T-cell (primary cell): ENCODE measurements at regions not wholly inside any gene's neighbourhood (a gene's known extent, or its start where the extent isn't known, plus 50 kb on each side); places are given as distances from the start of the nearest gene placed in this dataset.

Source experiments
- ATAC-seq, 4 experiments: fragments of 200-7000 bp in 3 of 4; fragments of 150-1000 bp in 1 of 4; cut with Tn5 transposase; replicated peaks in 1 of 4; 1 replicate in 3 of 4; 2 replicates in 1 of 4; pipeline ENCODE4 v1.10.0; 2021; ENCODE audit warnings: moderate library complexity in 3 of 4, mild to moderate bottlenecking in 2 of 4, moderate number of reproducible peaks in 1 of 4
- CTCF ChIA-PET, 2 donors: fragments of 300-600 bp; sonication (Branson Sonifier 250); formaldehyde crosslinking; loops; one replicate each; lab custom pipeline; 2022; ENCODE audit warnings: antibody characterized with exemption in 2 of 2; lab: Charles Lee
- POLR2A ChIA-PET, 2 donors: fragments of 300-600 bp; sonication (Branson Sonifier 250); formaldehyde crosslinking; loops; one replicate each; lab custom pipeline; 2022; ENCODE audit warnings: antibody characterized with exemption in 2 of 2; lab: Charles Lee
- DNase-seq, 35 experiments: peaks; one replicate each; pipeline versions ENCODE4 v3.0.0 to v3.0.0-alpha.2; 2013 to 2023
- H3K27ac ChIP-seq: one replicate; pipeline ENCODE4 v1.5.1; 2013; ENCODE audit warnings: low read length
- H3K27me3 ChIP-seq, 2 experiments: replicated peaks in 1 of 2; 1 replicate in 1 of 2; 2 replicates in 1 of 2; pipeline versions ENCODE4 v1.6.1 to v1.7.0; 2013; ENCODE audit warnings: low read length in 1 of 2, mixed read lengths in 1 of 2; ENCODE audit not compliant: control insufficient read depth in 2 of 2, insufficient read depth in 2 of 2; ENCODE audit errors: extremely low read depth in 1 of 2
- H3K36me3 ChIP-seq, 2 donors: 1 replicate in 1 of 2; 2 replicates in 1 of 2; pipeline versions ENCODE4 v1.6.1 to v1.7.0; 2013; ENCODE audit warnings: low read length in 1 of 2; ENCODE audit not compliant: control insufficient read depth in 2 of 2, insufficient read depth in 1 of 2; ENCODE audit errors: extremely low read depth in 1 of 2
- H3K4me1 ChIP-seq, 2 experiments: 1 replicate in 1 of 2; 2 replicates in 1 of 2; pipeline versions ENCODE4 v1.6.1 to v1.7.0; 2013; ENCODE audit warnings: low read length in 2 of 2, mixed read lengths in 1 of 2; ENCODE audit not compliant: insufficient read depth in 2 of 2, control insufficient read depth in 1 of 2; ENCODE audit errors: extremely low read depth in 1 of 2
- H3K4me3 ChIP-seq, 2 donors: 1 replicate in 1 of 2; 2 replicates in 1 of 2; pipeline versions ENCODE4 v1.5.1 to v1.7.0; 2013; ENCODE audit warnings: mild to moderate bottlenecking in 2 of 2, low read length in 1 of 2, moderate library complexity in 1 of 2; ENCODE audit not compliant: control insufficient read depth in 1 of 2; ENCODE audit errors: extremely low read depth in 1 of 2
- H3K9me3 ChIP-seq: 2 replicates; pipeline ENCODE4 v1.7.0; 2013
- H3K27ac Mint-ChIP-seq, 2 donors: one replicate each; pipeline ENCODE4 v1.8.0; 2020 to 2021; ENCODE audit warnings: mild to moderate bottlenecking in 2 of 2, mixed read lengths in 2 of 2
- H3K27me3 Mint-ChIP-seq, 2 donors: one replicate each; pipeline ENCODE4 v1.8.0; 2021 to 2022; ENCODE audit warnings: mixed read lengths in 2 of 2
- H3K36me3 Mint-ChIP-seq: one replicate; pipeline ENCODE4 v1.8.0; 2021; ENCODE audit warnings: mixed read lengths
- H3K4me1 Mint-ChIP-seq, 3 donors: one replicate each; pipeline ENCODE4 v1.8.0; 2020 to 2022; ENCODE audit warnings: mixed read lengths in 3 of 3, mild to moderate bottlenecking in 1 of 3
- H3K4me3 Mint-ChIP-seq, 3 donors: one replicate each; pipeline ENCODE4 v1.8.0; 2020 to 2022; ENCODE audit warnings: mild to moderate bottlenecking in 3 of 3, mixed read lengths in 3 of 3, moderate library complexity in 3 of 3
- H3K9me3 Mint-ChIP-seq, 3 donors: one replicate each; pipeline ENCODE4 v1.8.0; 2020 to 2022; ENCODE audit warnings: mixed read lengths in 3 of 3
- whole genome bisulfite sequencing: methylation state at CpG from one replicate; pipeline ENCODE4 v1.1.5; 2013; ENCODE audit warnings: missing lambda C conversion rate; ENCODE audit not compliant: insufficient coverage; 5-methylcytosine and 5-hydroxymethylcytosine counted together

DNA sequence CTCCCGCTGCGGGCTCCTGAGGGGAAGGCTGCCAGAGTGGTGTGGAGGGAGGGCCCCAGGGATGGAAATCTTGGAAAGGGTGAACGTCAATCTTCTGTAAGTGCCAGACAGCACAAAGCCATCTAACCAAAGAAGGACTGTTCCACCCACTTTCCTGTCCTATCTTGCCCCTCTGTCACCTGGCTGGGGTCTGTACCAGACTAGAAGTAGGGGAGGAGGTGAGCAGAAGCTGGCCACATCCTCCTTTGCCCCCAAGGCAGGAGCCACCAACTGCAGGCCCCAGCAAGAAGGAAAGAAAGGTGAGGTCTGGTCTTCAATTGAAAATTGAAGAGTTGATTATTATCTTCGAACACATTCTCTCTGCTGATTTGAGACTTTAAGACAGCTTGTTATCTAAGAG lies 214.4 kb upstream of the LEF1 start:
- Histone ChIP-seq H3K4me3 (no peak overlapping the region), H3K27me3 (peaks cover 0 to 3% of the 10 kb centered on the region in 2 experiments), H3K9me3 (no peaks in the 10 kb centered on the region), H3K27ac (no peak overlapping the region), H3K36me3 (no peaks in the 10 kb centered on the region), H3K4me1 (no peaks in the 10 kb centered on the region)
- 93% methylated on average over 3 of the region's 4 CpGs for WGBS
- H3K36me3 Mint-ChIP-seq, result no peaks in the 10 kb centered on the region
- no peak for ATAC-seq
- H3K27ac Mint-ChIP-seq, result no peak overlapping the region
- H3K4me1 Mint-ChIP-seq, result peaks cover 2 to 15% (median 6%) of the 10 kb centered on the region in 3 donors
- H3K4me3 Mint-ChIP-seq, result no peak overlapping the region
- POLR2A ChIA-PET, result no interaction called here
- H3K27me3 Mint-ChIP-seq, result peaks cover 0 to 3% of the 10 kb centered on the region in 2 donors
- CTCF ChIA-PET, result interaction anchor here in 1 of 2 donors (1.0 kb wide), 1 partner anchor 13 kb away, joined by 3 read pairs; no protein-coding TSS in a partner anchor
- no peak for DNase-seq
- H3K9me3 Mint-ChIP-seq, result no peaks in the 10 kb centered on the region

DNA sequence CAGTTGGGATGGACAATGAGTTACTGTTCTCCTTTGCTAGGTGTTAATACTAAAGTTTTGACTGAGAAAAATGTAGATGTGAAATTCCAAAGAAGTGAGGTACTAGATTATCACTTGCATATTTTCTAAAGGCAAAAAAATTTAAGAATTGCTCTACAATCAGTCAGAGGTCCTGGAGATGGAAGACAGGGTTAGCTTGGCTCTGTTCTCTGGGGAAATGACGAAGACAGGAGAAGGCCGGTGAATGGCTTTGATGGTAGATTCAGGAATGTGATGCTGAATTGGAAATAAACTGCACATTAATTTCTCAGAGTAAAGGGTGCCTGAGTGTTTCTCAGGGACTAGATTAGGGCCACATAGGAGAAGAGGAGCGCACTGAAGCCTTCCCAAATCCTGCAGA lies 214.0 kb upstream of the LEF1 start:
- no peaks in the 10 kb centered on the region for H3K36me3 Mint-ChIP-seq
- Histone ChIP-seq H3K36me3 (no peaks in the 10 kb centered on the region), H3K4me3 (no peak overlapping the region), H3K27ac (no peak overlapping the region), H3K4me1 (no peaks in the 10 kb centered on the region), H3K27me3 (peaks cover 0 to 3% of the 10 kb centered on the region in 2 experiments), H3K9me3 (no peaks in the 10 kb centered on the region)
- peaks cover 0 to 3% of the 10 kb centered on the region in 2 donors for H3K27me3 Mint-ChIP-seq
- WGBS, result 100% methylated on average over 3 of the region's 3 CpGs
- ATAC-seq (no peak), DNase-seq (no peak)
- ChIA-PET CTCF (interaction anchor here in 1 of 2 donors (0.6 kb wide), 1 partner anchor 14 kb away, joined by 3 read pairs; no protein-coding TSS in a partner anchor), POLR2A (interaction anchor here in 1 of 2 donors (0.6 kb wide), 1 partner anchor 185 kb away, joined by 3 read pairs; no protein-coding TSS in a partner anchor)
- no peak overlapping the region for H3K27ac Mint-ChIP-seq
- H3K4me1 Mint-ChIP-seq, result peaks cover 2 to 15% (median 6%) of the 10 kb centered on the region in 3 donors
- H3K9me3 Mint-ChIP-seq, result no peaks in the 10 kb centered on the region
- H3K4me3 Mint-ChIP-seq, result no peak overlapping the region

DNA sequence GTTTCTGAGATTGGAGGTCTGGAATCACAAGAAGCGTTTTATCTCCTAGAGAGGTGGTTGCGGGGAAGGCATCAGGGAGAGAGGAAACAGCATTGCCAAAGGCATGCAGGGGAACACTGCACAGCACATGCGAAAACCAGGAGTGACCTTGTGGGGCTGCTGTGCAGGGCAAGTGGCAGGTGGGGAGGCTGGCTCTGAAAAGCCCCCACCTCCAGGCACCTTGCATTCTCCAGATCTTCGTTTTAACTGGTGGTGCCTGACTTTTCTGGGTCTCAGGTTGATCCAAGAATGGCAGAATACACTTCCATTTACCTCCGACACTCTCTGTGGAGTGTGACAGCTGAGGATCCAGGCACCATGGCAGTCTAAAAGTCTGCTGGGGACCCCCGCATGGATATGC lies 209.4 kb upstream of the LEF1 start:
- Mint-ChIP-seq H3K27me3 (no peaks in the 10 kb centered on the region), H3K4me3 (no peak overlapping the region), H3K9me3 (no peaks in the 10 kb centered on the region), H3K27ac (no peak overlapping the region), H3K4me1 (peaks cover 6 to 32% (median 6%) of the 10 kb centered on the region in 3 donors), H3K36me3 (no peaks in the 10 kb centered on the region)
- ChIA-PET CTCF (no interaction called here), POLR2A (no interaction called here)
- Histone ChIP-seq H3K9me3 (no peaks in the 10 kb centered on the region), H3K27ac (no peak overlapping the region), H3K4me1 (peaks cover 3% of the 10 kb centered on the region in 2 experiments), H3K4me3 (no peak overlapping the region), H3K27me3 (peaks cover 0 to 3% of the 10 kb centered on the region in 2 experiments), H3K36me3 (no peaks in the 10 kb centered on the region)
- WGBS, result 86% methylated on average over 6 of the region's 6 CpGs
- no peak for ATAC-seq
- DNase-seq, result no peak

DNA sequence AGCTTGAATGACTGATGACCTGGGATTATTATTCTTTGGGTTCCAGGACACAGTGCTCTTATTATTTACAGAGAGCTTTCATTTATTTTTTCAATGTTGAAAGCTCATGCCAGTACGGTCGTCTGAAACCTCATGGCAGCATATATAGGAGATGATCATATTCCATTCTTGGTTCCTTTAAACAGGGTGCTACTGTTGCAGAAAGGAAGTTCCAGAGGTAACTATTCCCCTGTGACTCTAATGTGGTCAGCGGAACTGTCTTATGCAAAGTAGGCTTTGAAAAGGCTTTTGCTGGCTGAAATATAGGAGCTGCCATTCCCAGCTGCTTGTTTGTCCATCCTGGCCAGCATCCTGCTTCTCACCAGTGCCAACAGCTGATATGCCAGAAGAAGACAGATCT lies 208.3 kb upstream of the LEF1 start:
- Histone ChIP-seq H3K27me3 (peaks cover 0 to 7% of the 10 kb centered on the region in 2 experiments), H3K27ac (no peak overlapping the region), H3K4me3 (no peak overlapping the region), H3K36me3 (no peaks in the 10 kb centered on the region), H3K4me1 (peaks cover 6 to 14% of the 10 kb centered on the region in 2 experiments), H3K9me3 (no peaks in the 10 kb centered on the region)
- H3K27ac Mint-ChIP-seq, result no peak overlapping the region
- DNase-seq (no peak), ATAC-seq (no peak)
- WGBS, result 100% methylated on average over 1 of the region's 3 CpGs
- no peaks in the 10 kb centered on the region for H3K27me3 Mint-ChIP-seq
- H3K9me3 Mint-ChIP-seq, result no peaks in the 10 kb centered on the region
- CTCF ChIA-PET, result no interaction called here
- no peaks in the 10 kb centered on the region for H3K36me3 Mint-ChIP-seq
- H3K4me1 Mint-ChIP-seq, result peaks cover 14 to 40% (median 14%) of the 10 kb centered on the region in 3 donors
- no peak overlapping the region for H3K4me3 Mint-ChIP-seq
- POLR2A ChIA-PET, result interaction anchor here in 1 of 2 donors (0.6 kb wide), 1 partner anchor 8 kb away, joined by 4 read pairs; no protein-coding TSS in a partner anchor

DNA sequence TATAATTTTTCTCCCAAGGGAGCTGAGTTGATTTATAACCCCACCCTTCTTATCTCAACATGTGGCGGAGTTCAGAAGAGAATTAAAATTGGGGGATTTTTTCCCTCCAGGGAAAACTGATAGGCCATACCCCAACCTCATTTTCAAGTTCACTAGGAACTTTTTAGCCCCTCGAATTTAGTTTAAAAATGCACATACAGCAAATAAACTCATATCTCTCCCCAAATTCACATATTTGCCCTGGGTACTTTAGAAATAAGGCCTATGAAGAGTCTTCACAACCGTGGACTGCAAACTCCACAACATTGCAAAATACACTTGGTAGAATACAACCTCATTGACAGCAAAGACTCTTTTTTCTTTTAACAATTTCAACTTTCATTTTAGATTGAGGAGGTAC lies 206.7 kb upstream of the LEF1 start:
- no CpG with 5 or more reads among the region's 3 CpGs for WGBS
- POLR2A ChIA-PET, result no interaction called here
- H3K4me1 Mint-ChIP-seq, result peaks cover 29 to 48% (median 30%) of the 10 kb centered on the region in 3 donors

DNA sequence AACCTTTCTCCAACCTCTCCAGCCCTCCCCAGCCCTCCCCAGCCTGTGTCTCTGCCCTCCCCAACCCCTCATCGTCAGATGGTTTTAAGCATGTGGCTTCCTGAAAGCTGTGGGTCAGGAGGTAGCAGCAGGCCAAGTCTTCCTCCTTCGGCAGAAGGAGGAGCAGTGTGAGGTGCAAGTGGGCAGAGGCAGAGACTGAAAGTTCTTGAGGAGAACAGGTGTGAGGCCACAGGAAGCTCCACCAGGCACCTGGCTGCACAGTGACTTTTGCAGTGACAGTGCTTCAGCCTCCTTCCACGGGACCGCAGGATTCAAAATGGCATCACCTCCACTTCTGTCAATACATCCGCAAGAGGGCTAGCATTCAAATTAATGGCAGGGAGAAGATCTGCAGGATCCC lies 203.9 kb upstream of the LEF1 start:
- no peaks in the 10 kb centered on the region for H3K9me3 ChIP-seq
- H3K4me3 ChIP-seq, result no peak overlapping the region
- DNase-seq (peak in 19 of 35 experiments; percentile 9 to 46 (median 25)), ATAC-seq (peak; percentile 59 to 72 (median 68))
- peak overlapping the region; percentile 51 to 80 for H3K27ac Mint-ChIP-seq
- no peak overlapping the region for H3K27ac ChIP-seq
- no peaks in the 10 kb centered on the region for H3K36me3 ChIP-seq
- peaks cover 0 to 3% of the 10 kb centered on the region in 2 donors for H3K27me3 Mint-ChIP-seq
- H3K4me1 Mint-ChIP-seq, result peaks cover 39 to 62% (median 43%) of the 10 kb centered on the region in 3 donors
- H3K4me1 ChIP-seq, result peaks cover 23 to 30% of the 10 kb centered on the region in 2 experiments
- no peaks in the 10 kb centered on the region for H3K9me3 Mint-ChIP-seq
- POLR2A ChIA-PET, result interaction anchor here in 1 of 2 donors (0.6 kb wide), 1 partner anchor 1375 kb away, joined by 4 read pairs; no protein-coding TSS in a partner anchor
- H3K4me3 Mint-ChIP-seq, result peak overlapping the region; percentile 47 to 83 (median 50)
- no peaks in the 10 kb centered on the region for H3K36me3 Mint-ChIP-seq
- H3K27me3 ChIP-seq, result peaks cover 0 to 15% of the 10 kb centered on the region in 2 experiments
- WGBS, result 24% methylated on average over 4 of the region's 5 CpGs
- CTCF ChIA-PET, result interaction anchor here in 1 of 2 donors (0.6 kb wide), 1 partner anchor 118 kb away, joined by 4 read pairs; no protein-coding TSS in a partner anchor

More for the DNA sequence above, 206.7 kb upstream of the LEF1 start:
- Histone ChIP-seq H3K27me3 (peaks cover 0 to 15% of the 10 kb centered on the region in 2 experiments), H3K4me3 (no peak overlapping the region), H3K4me1 (peaks cover 22 to 26% of the 10 kb centered on the region in 2 experiments), H3K36me3 (no peaks in the 10 kb centered on the region), H3K27ac (no peak overlapping the region), H3K9me3 (no peaks in the 10 kb centered on the region)
- Mint-ChIP-seq H3K27ac (no peak overlapping the region), H3K27me3 (peaks cover 0 to 3% of the 10 kb centered on the region in 2 donors), H3K4me3 (no peak overlapping the region), H3K36me3 (no peaks in the 10 kb centered on the region), H3K9me3 (no peaks in the 10 kb centered on the region)
- no peak for DNase-seq
- CTCF ChIA-PET, result no interaction called here
- ATAC-seq, result no peak
